GM12892 (cell line): ENCODE measurements at regions not wholly inside any gene's neighbourhood (a gene's known extent, or its start where the extent isn't known, plus 50 kb on each side); places are given as distances from the start of the nearest gene placed in this dataset.

Source experiments
- POLR2A ChIP-seq: IDR thresholded peaks from 2 replicates; pipeline ENCODE4 v1.6.1; 2011; ENCODE audit warnings: low read depth, low read length, control low read depth
- POLR2AphosphoS5 ChIP-seq: IDR thresholded peaks from 2 replicates; pipeline ENCODE4 v1.6.1; 2011; ENCODE audit warnings: low read depth, low read length, control low read depth

DNA sequence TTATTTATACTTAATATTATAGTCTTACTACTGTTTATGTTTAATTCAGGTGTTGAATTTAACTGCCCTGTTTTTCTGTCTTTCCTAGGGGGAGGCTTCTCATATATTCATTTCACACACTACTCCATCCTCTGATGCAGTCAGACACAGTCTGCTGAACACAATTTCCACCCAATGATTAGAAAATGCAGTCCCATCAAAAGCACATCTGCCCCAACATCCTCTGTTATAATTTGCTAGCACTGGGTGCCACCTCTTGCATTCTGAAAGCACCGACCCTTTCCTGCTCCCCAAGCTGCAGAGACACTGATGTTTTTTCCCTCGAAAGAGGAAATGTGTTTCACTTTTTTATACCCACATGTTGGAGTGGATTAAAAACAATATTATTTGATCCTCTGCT lies 474.7 kb downstream of the PID1 start:
- no peak for TF ChIP-seq POLR2A
- no peak for TF ChIP-seq POLR2AphosphoS5
